Activated CD8-positive, alpha-beta memory T cell treated with anti-CD3 and anti-CD28 coated beads, Interleukin-2, amount 50 U/mL, for 1 hour (primary cell): ENCODE measurements at regions not wholly inside any gene's neighbourhood (a gene's known extent, or its start where the extent isn't known, plus 50 kb on each side); places are given as distances from the start of the nearest gene placed in this dataset.
"Not testable (repeated sequence)": the region's sequence is repeated elsewhere in the genome, so short reads cannot be mapped to it uniquely, and the experiment has no call there.

Source experiments
- DNase-seq: peaks from one replicate; pipeline ENCODE4 v3.0.0-alpha.2; 2020; ENCODE audit errors: extremely low read depth

GRCh38 chr9:31744589-31744988 is 639.9 kb upstream of the ACO1 start:
- DNase-seq = no peak

GRCh38 chr9:31745468-31745867 is 639.0 kb upstream of the ACO1 start:
- no peak for DNase-seq

- DNase-seq = no peak
Observed at GRCh38 chr9:31745886-31746285, 638.6 kb upstream of the ACO1 start.

GRCh38 chr9:31753756-31754155 is 630.7 kb upstream of the ACO1 start:
- no peak for DNase-seq

- no peak for DNase-seq
Observed at GRCh38 chr9:31759703-31760102, 624.7 kb upstream of the ACO1 start.

- DNase-seq = not testable (repeated sequence)
Observed at GRCh38 chr9:31774021-31774420, 610.4 kb upstream of the ACO1 start.

- DNase-seq = no peak
Observed at GRCh38 chr9:31774571-31774970, 609.9 kb upstream of the ACO1 start.

- DNase-seq = no peak
Observed at GRCh38 chr9:31776471-31776870, 608.0 kb upstream of the ACO1 start.

- DNase-seq = no peak
Observed at GRCh38 chr9:31783491-31783890, 601.0 kb upstream of the ACO1 start.

GRCh38 chr9:31790720-31791119 is 593.7 kb upstream of the ACO1 start:
- DNase-seq = no peak

- DNase-seq = no peak
Observed at GRCh38 chr9:31799953-31800609, 584.4 kb upstream of the ACO1 start.

GRCh38 chr9:31807574-31808256 is 576.7 kb upstream of the ACO1 start:
- no peak for DNase-seq

GRCh38 chr9:31808766-31809165 is 575.7 kb upstream of the ACO1 start:
- DNase-seq = no peak

- no peak for DNase-seq
Observed at GRCh38 chr9:31820426-31820825, 564.0 kb upstream of the ACO1 start.

- no peak for DNase-seq
Observed at GRCh38 chr9:31821583-31821982, 562.9 kb upstream of the ACO1 start.

- no peak for DNase-seq
Observed at GRCh38 chr9:31823365-31823764, 561.1 kb upstream of the ACO1 start.

GRCh38 chr9:31824860-31825259 is 559.6 kb upstream of the ACO1 start:
- DNase-seq = no peak

- DNase-seq = no peak
Observed at GRCh38 chr9:31837211-31837610, 547.2 kb upstream of the ACO1 start.

- DNase-seq = no peak
Observed at GRCh38 chr9:31839273-31839672, 545.2 kb upstream of the ACO1 start.

- DNase-seq = no peak
Observed at GRCh38 chr9:31840702-31841101, 543.7 kb upstream of the ACO1 start.

GRCh38 chr9:31847963-31848362 is 536.5 kb upstream of the ACO1 start:
- no peak for DNase-seq

GRCh38 chr9:31848505-31849285 is 535.7 kb upstream of the ACO1 start:
- DNase-seq = no peak

GRCh38 chr9:31854187-31854586 is 530.3 kb upstream of the ACO1 start:
- no peak for DNase-seq
